Stimulated activated effector memory CD8-positive, alpha-beta T cell treated with anti-CD3 and anti-CD28 coated beads, Interleukin-12 subunit alpha, Interleukin-12 subunit beta, amount 100 ng/mL, for 72 hours (primary cell): ENCODE measurements at regions not wholly inside any gene's neighbourhood (a gene's known extent, or its start where the extent isn't known, plus 50 kb on each side); places are given as distances from the start of the nearest gene placed in this dataset.
A peak's percentile ranks its signal among the peaks of the same experiment; 100 is the strongest.
"Not testable (repeated sequence)": the region's sequence is repeated elsewhere in the genome, so short reads cannot be mapped to it uniquely, and the experiment has no call there.

Experiments
- ATAC-seq: fragments of 150-1000 bp; cut with Tn5 transposase; 2 replicates; pipeline ENCODE4 v1.10.0; 2021
- DNase-seq, 2 donors: peaks; one replicate each; pipeline ENCODE4 v3.0.0; 2021 to 2022; ENCODE audit warnings: low spot score in 2 of 2
- H3K27ac Mint-ChIP-seq: one replicate; pipeline ENCODE4 v1.8.0; 2022; ENCODE audit warnings: mild to moderate bottlenecking, mixed read lengths
- H3K36me3 Mint-ChIP-seq: one replicate; pipeline ENCODE4 v1.8.0; 2022; ENCODE audit warnings: mild to moderate bottlenecking, mixed read lengths
- H3K4me1 Mint-ChIP-seq: one replicate; pipeline ENCODE4 v1.8.0; 2022; ENCODE audit warnings: mixed read lengths
- H3K4me3 Mint-ChIP-seq: one replicate; pipeline ENCODE4 v1.8.0; 2022; ENCODE audit warnings: mild to moderate bottlenecking, mixed read lengths
- H3K9me3 Mint-ChIP-seq: one replicate; pipeline ENCODE4 v1.8.0; 2022; ENCODE audit warnings: mixed read lengths

DNA sequence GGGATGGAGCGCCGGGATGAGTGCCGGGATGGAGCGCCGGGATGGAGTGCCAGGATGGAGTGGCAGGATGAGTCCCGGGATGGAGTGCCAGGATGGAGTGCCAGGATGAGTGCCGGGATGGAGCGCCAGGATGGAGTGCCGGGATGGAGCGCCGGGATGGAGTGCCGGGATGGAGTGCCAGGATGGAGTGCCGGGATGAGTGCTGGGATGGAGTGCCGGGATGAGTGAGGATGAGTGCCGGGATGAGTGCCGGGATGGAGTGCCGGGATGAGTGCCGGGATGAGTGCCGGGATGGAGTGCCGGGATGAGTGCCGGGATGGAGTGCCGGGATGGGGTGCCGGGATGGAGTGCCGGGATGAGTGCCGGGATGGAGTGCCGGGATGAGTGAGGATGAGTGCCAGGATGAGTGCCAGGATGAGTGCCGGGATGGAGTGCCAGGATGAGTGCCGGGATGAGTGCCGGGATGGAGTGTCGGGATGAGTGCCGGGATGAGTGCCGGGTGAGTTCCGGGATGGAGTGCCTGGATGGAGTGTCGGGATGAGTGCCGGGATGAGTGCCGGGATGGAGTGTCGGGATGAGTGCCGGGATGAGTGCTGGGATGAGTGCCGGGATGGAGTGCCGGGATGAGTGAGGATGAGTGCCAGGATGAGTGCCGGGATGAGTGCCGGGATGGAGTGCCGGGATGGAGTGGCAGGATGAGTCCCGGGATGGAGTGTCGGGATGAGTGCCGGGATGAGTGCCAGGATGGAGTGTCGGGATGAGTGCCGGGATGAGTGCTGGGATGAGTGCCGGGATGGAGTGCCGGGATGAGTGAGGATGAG is 52.9 kb upstream of the HELT start:
- Mint-ChIP-seq H3K4me3 (peak overlapping the region; percentile 70), H3K36me3 (peaks cover 37% of the 10 kb centered on the region), H3K4me1 (peaks cover 12% of the 10 kb centered on the region), H3K27ac (peak overlapping the region; percentile 100)
- not testable (repeated sequence) for H3K9me3 Mint-ChIP-seq, ATAC-seq
- peak in 1 of 2 donors; percentile 21 for DNase-seq

DNA sequence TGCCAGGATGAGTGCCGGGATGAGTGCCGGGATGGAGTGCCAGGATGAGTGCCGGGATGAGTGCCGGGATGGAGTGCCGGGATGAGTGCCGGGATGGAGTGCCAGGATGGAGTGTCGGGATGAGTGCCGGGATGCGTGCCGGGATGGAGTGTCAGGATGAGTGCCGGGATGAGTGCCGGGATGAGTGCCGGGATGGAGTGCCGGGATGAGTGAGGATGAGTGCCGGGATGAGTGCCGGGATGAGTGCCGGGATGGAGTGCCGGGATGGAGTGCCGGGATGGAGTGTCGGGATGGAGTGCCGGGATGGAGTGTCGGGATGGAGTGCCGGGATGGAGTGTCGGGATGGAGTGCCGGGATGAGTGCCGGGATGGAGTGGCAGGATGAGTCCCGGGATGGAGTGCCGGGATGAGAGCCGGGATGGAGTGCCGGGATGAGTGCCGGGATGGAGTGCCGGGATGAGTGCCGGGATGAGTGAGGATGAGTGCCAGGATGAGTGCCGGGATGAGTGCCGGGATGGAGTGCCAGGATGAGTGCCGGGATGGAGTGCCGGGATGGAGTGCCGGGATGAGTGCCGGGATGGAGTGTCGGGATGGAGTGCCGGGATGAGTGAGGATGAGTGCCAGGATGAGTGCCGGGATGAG is 52.1 kb upstream of the HELT start:
- peak; percentile 43 to 82 for DNase-seq
- not testable (repeated sequence) for ATAC-seq, H3K4me3 Mint-ChIP-seq, H3K9me3 Mint-ChIP-seq
- Mint-ChIP-seq H3K4me1 (peaks cover 12% of the 10 kb centered on the region), H3K27ac (peak overlapping the region; percentile 100), H3K36me3 (peaks cover 37% of the 10 kb centered on the region)

GRCh38 chr4:184967699-184968098 is 50.6 kb upstream of the HELT start:
- DNase-seq = peak in 1 of 2 donors; percentile 61
- H3K4me3 Mint-ChIP-seq, H3K9me3 Mint-ChIP-seq: not testable (repeated sequence)
- ATAC-seq = peak; percentile 57
- H3K36me3 Mint-ChIP-seq = peaks cover 37% of the 10 kb centered on the region
- H3K4me1 Mint-ChIP-seq = peaks cover 12% of the 10 kb centered on the region
- peak overlapping the region; percentile 95 for H3K27ac Mint-ChIP-seq

- Mint-ChIP-seq H3K4me3 (no peak overlapping the region), H3K27ac (no peak overlapping the region), H3K4me1 (peaks cover 12% of the 10 kb centered on the region), H3K9me3 (peaks cover 9% of the 10 kb centered on the region), H3K36me3 (peaks cover 37% of the 10 kb centered on the region)
- ATAC-seq (no peak), DNase-seq (no peak)
Observed at GRCh38 chr4:184968366-184968765, 49.9 kb upstream of the HELT start.
